NCI-H446 treated with DMSO at 0.1 percent for 48 hours (cell line): ENCODE measurements at regions not wholly inside any gene's neighbourhood (a gene's known extent, or its start where the extent isn't known, plus 50 kb on each side); places are given as distances from the start of the nearest gene placed in this dataset.

Source experiments
- DNase-seq: peaks from one replicate; lab custom pipeline; 2025; lab: John Stamatoyannopoulos, UW

GRCh38 chr4:18568600-18568999 is 547.0 kb upstream of the LCORL start:
- DNase-seq, result no peak

- no peak for DNase-seq
Measured at GRCh38 chr4:18566970-18567799, 545.6 kb upstream of the LCORL start.

GRCh38 chr4:18559492-18559891 is 537.9 kb upstream of the LCORL start:
- no peak for DNase-seq

GRCh38 chr4:18556402-18556801 is 534.8 kb upstream of the LCORL start:
- DNase-seq, result no peak

GRCh38 chr4:18540349-18540748 is 518.8 kb upstream of the LCORL start:
- no peak for DNase-seq

GRCh38 chr4:18538121-18538520 is 516.6 kb upstream of the LCORL start:
- DNase-seq, result no peak

- DNase-seq, result no peak
Measured at GRCh38 chr4:18536428-18536827, 514.9 kb upstream of the LCORL start.

- DNase-seq, result no peak
Measured at GRCh38 chr4:18535948-18536347, 514.4 kb upstream of the LCORL start.

GRCh38 chr4:18533262-18533775 is 511.8 kb upstream of the LCORL start:
- DNase-seq, result no peak

- DNase-seq, result no peak
Measured at GRCh38 chr4:18531731-18532130, 510.2 kb upstream of the LCORL start.

- no peak for DNase-seq
Measured at GRCh38 chr4:18529482-18529881, 507.9 kb upstream of the LCORL start.

- no peak for DNase-seq
Measured at GRCh38 chr4:18524667-18525066, 503.1 kb upstream of the LCORL start.

GRCh38 chr4:18518098-18518497 is 496.5 kb upstream of the LCORL start:
- DNase-seq, result no peak

- no peak for DNase-seq
Measured at GRCh38 chr4:18513861-18514260, 492.3 kb upstream of the LCORL start.

GRCh38 chr4:18512718-18513117 is 491.2 kb upstream of the LCORL start:
- DNase-seq, result no peak

GRCh38 chr4:18511727-18512126 is 490.2 kb upstream of the LCORL start:
- DNase-seq, result no peak

- no peak for DNase-seq
Measured at GRCh38 chr4:18508786-18509185, 487.2 kb upstream of the LCORL start.

GRCh38 chr4:18480928-18481327 is 459.4 kb upstream of the LCORL start:
- no peak for DNase-seq

GRCh38 chr4:18480342-18480741 is 458.8 kb upstream of the LCORL start:
- no peak for DNase-seq

- DNase-seq, result no peak
Measured at GRCh38 chr4:18479825-18480224, 458.3 kb upstream of the LCORL start.

- no peak for DNase-seq
Measured at GRCh38 chr4:18463987-18464559, 442.5 kb upstream of the LCORL start.

GRCh38 chr4:18458465-18458864 is 436.9 kb upstream of the LCORL start:
- no peak for DNase-seq

- no peak for DNase-seq
Measured at GRCh38 chr4:18454349-18454748, 432.8 kb upstream of the LCORL start.

GRCh38 chr4:18445110-18445509 is 423.6 kb upstream of the LCORL start:
- DNase-seq, result no peak
